HepG2 (cell line): ENCODE measurements at regions not wholly inside any gene's neighbourhood (a gene's known extent, or its start where the extent isn't known, plus 50 kb on each side); places are given as distances from the start of the nearest gene placed in this dataset.

Experiments used
- CREM ChIP-seq, 2 experiments: sonication (generic) in 1 of 2; formaldehyde crosslinking in 1 of 2; IDR thresholded peaks; 2 replicates each; pipeline versions ENCODE4 v1.4.0 to v1.6.1; 2016 to 2020; ENCODE audit warnings: antibody characterized with exemption in 1 of 2, mild to moderate bottlenecking in 1 of 2, missing genetic modification reagents in 1 of 2
- EZH2 ChIP-seq: conservative IDR thresholded peaks from 2 replicates; pipeline ENCODE4 v1.6.1; 2012; ENCODE audit warnings: mild to moderate bottlenecking, low read depth, low read length, moderate library complexity
- PRPF4 ChIP-seq: fragments of 200-400 bp; formaldehyde crosslinking; IDR thresholded peaks from 2 replicates; pipeline ENCODE4 v1.6.1; 2016; ENCODE audit warnings: low read length, low read depth; ENCODE audit not compliant: poor library complexity, severe bottlenecking
- TAF1 ChIP-seq: sonication (generic); formaldehyde crosslinking; IDR thresholded peaks from 2 replicates; pipeline ENCODE4 v1.4.0; 2020; ENCODE audit warnings: missing genetic modification reagents
- TEAD2 ChIP-seq: sonication (generic); formaldehyde crosslinking; IDR thresholded peaks from 2 replicates; pipeline ENCODE4 v1.9.0; 2021; ENCODE audit warnings: missing genetic modification reagents
- TGIF2 ChIP-seq: IDR thresholded peaks from 2 replicates; pipeline ENCODE4 v1.6.1; 2016; ENCODE audit warnings: control low read depth, missing compliant biosample characterization
- ZNF556 ChIP-seq: sonication (generic); formaldehyde crosslinking; IDR thresholded peaks from 2 replicates; pipeline ENCODE4 v1.4.0; 2020; ENCODE audit warnings: mild to moderate bottlenecking, missing genetic modification reagents, borderline replicate concordance
- TF ChIP-seq, protein P1 (sequence below): sonication (generic); formaldehyde crosslinking; IDR thresholded peaks from 2 replicates; pipeline ENCODE4 v1.5.0; 2020; ENCODE audit warnings: mild to moderate bottlenecking, missing genetic modification reagents, moderate library complexity

DNA sequence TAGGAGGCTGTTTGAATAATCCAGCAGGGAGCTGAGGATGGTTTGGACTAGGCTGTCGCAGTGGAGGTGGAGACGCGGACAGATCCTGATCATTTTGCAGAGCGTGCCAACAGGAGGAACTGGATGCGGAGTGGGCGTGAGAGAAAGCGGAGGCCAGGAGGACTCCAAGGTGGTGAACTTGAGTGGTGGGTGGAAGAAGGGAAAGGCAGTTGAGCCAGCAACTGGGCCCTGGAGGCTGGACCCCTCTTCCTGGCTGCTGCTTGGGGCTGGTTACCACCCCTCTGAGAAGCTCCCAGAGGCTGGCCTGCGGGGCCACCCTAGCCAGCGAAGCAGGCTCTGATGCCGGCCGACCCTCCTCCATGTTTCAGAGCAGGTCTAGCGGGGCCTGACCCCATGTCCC is 56.8 kb upstream of the KCNA1 start:
- no peak for TF ChIP-seq PRPF4
- no peak for TF ChIP-seq TGIF2 (CRISPR knock-in tag)
- TF ChIP-seq ZNF556 = no peak
- TF ChIP-seq CREM (IDR thresholded peaks at IDR 0.05) = no peak
- no peak for TF ChIP-seq CREM (CRISPR knock-in tag; IDR thresholded peaks at IDR 0.05)
- TF ChIP-seq, protein P1, sequence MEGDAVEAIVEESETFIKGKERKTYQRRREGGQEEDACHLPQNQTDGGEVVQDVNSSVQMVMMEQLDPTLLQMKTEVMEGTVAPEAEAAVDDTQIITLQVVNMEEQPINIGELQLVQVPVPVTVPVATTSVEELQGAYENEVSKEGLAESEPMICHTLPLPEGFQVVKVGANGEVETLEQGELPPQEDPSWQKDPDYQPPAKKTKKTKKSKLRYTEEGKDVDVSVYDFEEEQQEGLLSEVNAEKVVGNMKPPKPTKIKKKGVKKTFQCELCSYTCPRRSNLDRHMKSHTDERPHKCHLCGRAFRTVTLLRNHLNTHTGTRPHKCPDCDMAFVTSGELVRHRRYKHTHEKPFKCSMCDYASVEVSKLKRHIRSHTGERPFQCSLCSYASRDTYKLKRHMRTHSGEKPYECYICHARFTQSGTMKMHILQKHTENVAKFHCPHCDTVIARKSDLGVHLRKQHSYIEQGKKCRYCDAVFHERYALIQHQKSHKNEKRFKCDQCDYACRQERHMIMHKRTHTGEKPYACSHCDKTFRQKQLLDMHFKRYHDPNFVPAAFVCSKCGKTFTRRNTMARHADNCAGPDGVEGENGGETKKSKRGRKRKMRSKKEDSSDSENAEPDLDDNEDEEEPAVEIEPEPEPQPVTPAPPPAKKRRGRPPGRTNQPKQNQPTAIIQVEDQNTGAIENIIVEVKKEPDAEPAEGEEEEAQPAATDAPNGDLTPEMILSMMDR (CRISPR knock-in tag) = no peak
- TF ChIP-seq TEAD2 (CRISPR knock-in tag) = no peak
- no peak for TF ChIP-seq TAF1 (CRISPR knock-in tag)
- TF ChIP-seq EZH2 = no peak
